MM.1S (cell line): ENCODE measurements at regions not wholly inside any gene's neighbourhood (a gene's known extent, or its start where the extent isn't known, plus 50 kb on each side); places are given as distances from the start of the nearest gene placed in this dataset.
"Not testable (repeated sequence)": the region's sequence is repeated elsewhere in the genome, so short reads cannot be mapped to it uniquely, and the experiment has no call there.

Source experiments
- DNase-seq: peaks from one replicate; pipeline ENCODE4 v3.0.0-alpha.2; 2015
- H2AFZ ChIP-seq: fragments of 300-600 bp; sonication (generic); 2 replicates; pipeline ENCODE4 v1.6.0; 2016; ENCODE audit warnings: antibody characterized with exemption, low read length
- H3F3A ChIP-seq: fragments of 300-600 bp; sonication (generic); 2 replicates; pipeline ENCODE4 v1.6.1; 2016; ENCODE audit warnings: mild to moderate bottlenecking, antibody characterized with exemption, low read length, moderate library complexity, mixed read lengths; ENCODE audit not compliant: insufficient read depth
- H3K27ac ChIP-seq: fragments of 300-600 bp; sonication (generic); 2 replicates; pipeline ENCODE4 v1.5.1; 2016; ENCODE audit warnings: mild to moderate bottlenecking, low read length
- H3K27me3 ChIP-seq: fragments of 300-600 bp; sonication (generic); replicated peaks from 2 replicates; pipeline ENCODE4 v1.6.0; 2016; ENCODE audit warnings: low read length; ENCODE audit not compliant: insufficient read depth
- H3K36me3 ChIP-seq: fragments of 300-600 bp; sonication (generic); replicated peaks from 2 replicates; pipeline ENCODE4 v1.6.1; 2016; ENCODE audit warnings: mild to moderate bottlenecking, low read length, mixed read lengths; ENCODE audit not compliant: insufficient read depth
- H3K4me1 ChIP-seq: fragments of 300-600 bp; sonication (generic); 2 replicates; pipeline ENCODE4 v1.6.1; 2016; ENCODE audit warnings: low read length, mixed read lengths
- H3K4me2 ChIP-seq: fragments of 300-600 bp; sonication (generic); 2 replicates; pipeline ENCODE4 v1.6.0; 2016; ENCODE audit warnings: low read depth, low read length
- H3K4me3 ChIP-seq: fragments of 300-600 bp; sonication (generic); 2 replicates; pipeline ENCODE4 v1.5.1; 2016; ENCODE audit warnings: low read length, mixed read lengths
- H3K79me2 ChIP-seq: fragments of 300-600 bp; sonication (generic); 2 replicates; pipeline ENCODE4 v1.6.1; 2016; ENCODE audit warnings: mixed run types, low read length, mixed read lengths
- H3K9ac ChIP-seq: fragments of 300-600 bp; sonication (generic); 2 replicates; pipeline ENCODE4 v1.6.1; 2016; ENCODE audit warnings: low read length, mixed read lengths
- H3K9me2 ChIP-seq: fragments of 300-600 bp; sonication (generic); replicated peaks from 2 replicates; pipeline ENCODE4 v1.6.1; 2016; ENCODE audit warnings: mild to moderate bottlenecking, low read length, mixed read lengths; ENCODE audit not compliant: insufficient read depth
- H3K9me3 ChIP-seq: fragments of 300-600 bp; sonication (generic); replicated peaks from 2 replicates; pipeline ENCODE4 v1.6.1; 2016; ENCODE audit warnings: mild to moderate bottlenecking, low read length, mixed read lengths; ENCODE audit not compliant: insufficient read depth
- H4K20me1 ChIP-seq: fragments of 300-600 bp; sonication (generic); 2 replicates; pipeline ENCODE4 v1.6.1; 2016; ENCODE audit warnings: mild to moderate bottlenecking, low read length, moderate library complexity, mixed read lengths; ENCODE audit not compliant: insufficient read depth
- CTCF ChIP-seq: fragments of 300-600 bp; sonication (generic); IDR thresholded peaks from 2 replicates; pipeline ENCODE4 v1.5.1; 2016; ENCODE audit warnings: antibody characterized with exemption, low read length, mixed read lengths
- EZH2 ChIP-seq: fragments of 300-600 bp; sonication (generic); optimal IDR thresholded peaks from 2 replicates; pipeline ENCODE3; 2017; ENCODE audit warnings: low read depth, mild to moderate bottlenecking, antibody characterized with exemption, low read length, mixed read lengths
- EZH2phosphoT487 ChIP-seq: fragments of 300-600 bp; sonication (generic); IDR thresholded peaks from 2 replicates; pipeline ENCODE4 v1.6.1; 2018; ENCODE audit warnings: antibody characterized with exemption, low read length

- Histone ChIP-seq H2AFZ (no peak overlapping the region), H4K20me1 (no peaks in the 10 kb centered on the region), H3K4me2 (no peak overlapping the region), H3K9me2 (no peaks in the 10 kb centered on the region), H3F3A (no peaks in the 10 kb centered on the region), H3K9ac (no peak overlapping the region), H3K79me2 (no peaks in the 10 kb centered on the region), H3K27ac (no peak overlapping the region), H3K36me3 (no peaks in the 10 kb centered on the region), H3K27me3 (no peaks in the 10 kb centered on the region), H3K4me3 (no peak overlapping the region), H3K4me1 (no peaks in the 10 kb centered on the region), H3K9me3 (no peaks in the 10 kb centered on the region)
- no peak for DNase-seq
- TF ChIP-seq EZH2phosphoT487, result no peak
- no peak for TF ChIP-seq CTCF
- TF ChIP-seq EZH2, result no peak
Measured at GRCh38 chr4:131764730-131765129, 1384.4 kb upstream of the PCDH10 start.

- H3K9me3 ChIP-seq, H3K4me2 ChIP-seq, H3K9ac ChIP-seq, H3F3A ChIP-seq, H3K27me3 ChIP-seq, H3K4me1 ChIP-seq, H2AFZ ChIP-seq, H3K27ac ChIP-seq, H3K36me3 ChIP-seq, DNase-seq, H3K4me3 ChIP-seq, H4K20me1 ChIP-seq, H3K79me2 ChIP-seq, H3K9me2 ChIP-seq: not testable (repeated sequence)
Measured at GRCh38 chr4:131774382-131774781, 1374.7 kb upstream of the PCDH10 start.

- not testable (repeated sequence) for H3K27ac ChIP-seq, H3F3A ChIP-seq, H3K27me3 ChIP-seq, DNase-seq, H3K4me2 ChIP-seq, H3K4me1 ChIP-seq, H3K9ac ChIP-seq, H3K9me3 ChIP-seq, H2AFZ ChIP-seq, H4K20me1 ChIP-seq, H3K79me2 ChIP-seq, H3K9me2 ChIP-seq, H3K36me3 ChIP-seq, H3K4me3 ChIP-seq
Measured at GRCh38 chr4:131810565-131810964, 1338.5 kb upstream of the PCDH10 start.
